ENCODE measurements at regions not wholly inside any gene's neighbourhood (a gene's known extent, or its start where the extent isn't known, plus 50 kb on each side); places are given as distances from the start of the nearest gene placed in this dataset.

GRCh38 chr20:62566771-62567170 lies 75.5 kb upstream of the SLCO4A1 start:
- no peak for TF ChIP-seq PLRG1 (conservative IDR thresholded peaks at IDR 0.05)
- TF ChIP-seq, protein P1, sequence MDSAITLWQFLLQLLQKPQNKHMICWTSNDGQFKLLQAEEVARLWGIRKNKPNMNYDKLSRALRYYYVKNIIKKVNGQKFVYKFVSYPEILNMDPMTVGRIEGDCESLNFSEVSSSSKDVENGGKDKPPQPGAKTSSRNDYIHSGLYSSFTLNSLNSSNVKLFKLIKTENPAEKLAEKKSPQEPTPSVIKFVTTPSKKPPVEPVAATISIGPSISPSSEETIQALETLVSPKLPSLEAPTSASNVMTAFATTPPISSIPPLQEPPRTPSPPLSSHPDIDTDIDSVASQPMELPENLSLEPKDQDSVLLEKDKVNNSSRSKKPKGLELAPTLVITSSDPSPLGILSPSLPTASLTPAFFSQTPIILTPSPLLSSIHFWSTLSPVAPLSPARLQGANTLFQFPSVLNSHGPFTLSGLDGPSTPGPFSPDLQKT (CRISPR knock-in tag; IDR thresholded peaks at IDR 0.05; ENCODE audit: borderline replicate concordance): no peak

Data from HepG2 (cell line).